ENCODE measurements at regions not wholly inside any gene's neighbourhood (a gene's known extent, or its start where the extent isn't known, plus 50 kb on each side); places are given as distances from the start of the nearest gene placed in this dataset.

GRCh38 chr3:118781839-118782238 lies 252.8 kb downstream of the IGSF11 start:
- no peaks in the 10 kb centered on the region for H3K79me2 ChIP-seq (ENCODE audit: insufficient read depth, low read length)

GRCh38 chr3:118782755-118783202 lies 251.9 kb downstream of the IGSF11 start:
- ATAC-seq (ENCODE audit: insufficient read depth, low read depth) (no peak), DNase-seq (no peak)
- H3K79me2 ChIP-seq (ENCODE audit: insufficient read depth, low read length), result no peaks in the 10 kb centered on the region
- no peak overlapping the region for H3K27ac ChIP-seq (ENCODE audit: low read length)
- H3K9me3 ChIP-seq (ENCODE audit: insufficient read depth, low read length, severe bottlenecking), result no peaks in the 10 kb centered on the region
- TF ChIP-seq EZH2 (IDR thresholded peaks at IDR 0.05; ENCODE audit: borderline replicate concordance, low read depth, low read length, severe bottlenecking) (no peak), CTCF (IDR thresholded peaks at IDR 0.05; ENCODE audit: borderline replicate concordance, extremely low read depth, low read length, poor library complexity, severe bottlenecking) (no peak)
- H4K20me1 ChIP-seq (ENCODE audit: insufficient read depth, low read length), result no peaks in the 10 kb centered on the region
- no peak overlapping the region for H3K9ac ChIP-seq (ENCODE audit: low read depth, low read length)
- no peaks in the 10 kb centered on the region for H3K4me1 ChIP-seq (ENCODE audit: insufficient read depth, low read length)
- no peak overlapping the region for H3K4me2 ChIP-seq (ENCODE audit: insufficient read depth, low read length)
- H3K36me3 ChIP-seq (ENCODE audit: insufficient read depth, low read length), result no peaks in the 10 kb centered on the region
- no peak overlapping the region for H2AFZ ChIP-seq (ENCODE audit: low read depth, low read length)
- H3K27me3 ChIP-seq (ENCODE audit: insufficient read depth, low read length, poor library complexity), result no peaks in the 10 kb centered on the region
- no peak overlapping the region for H3K4me3 ChIP-seq (ENCODE audit: low read depth in 1 of 2, low read length in 2 of 2)

More at GRCh38 chr3:118781839-118782238, 252.8 kb downstream of the IGSF11 start:
- Histone ChIP-seq H3K27me3 (ENCODE audit: insufficient read depth, low read length, poor library complexity) (no peaks in the 10 kb centered on the region), H3K9ac (ENCODE audit: low read depth, low read length) (no peak overlapping the region), H4K20me1 (ENCODE audit: insufficient read depth, low read length) (no peaks in the 10 kb centered on the region), H3K4me1 (ENCODE audit: insufficient read depth, low read length) (no peaks in the 10 kb centered on the region), H3K36me3 (ENCODE audit: insufficient read depth, low read length) (no peaks in the 10 kb centered on the region), H3K4me3 (ENCODE audit: low read depth in 1 of 2, low read length in 2 of 2) (no peak overlapping the region), H3K4me2 (ENCODE audit: insufficient read depth, low read length) (no peak overlapping the region), H2AFZ (ENCODE audit: low read depth, low read length) (no peak overlapping the region), H3K27ac (ENCODE audit: low read length) (no peak overlapping the region), H3K9me3 (ENCODE audit: insufficient read depth, low read length, severe bottlenecking) (no peaks in the 10 kb centered on the region)
- DNase-seq (no peak), ATAC-seq (ENCODE audit: insufficient read depth, low read depth) (no peak)
- TF ChIP-seq CTCF (IDR thresholded peaks at IDR 0.05; ENCODE audit: borderline replicate concordance, extremely low read depth, low read length, poor library complexity, severe bottlenecking) (no peak), EZH2 (IDR thresholded peaks at IDR 0.05; ENCODE audit: borderline replicate concordance, low read depth, low read length, severe bottlenecking) (no peak)

GRCh38 chr3:118785415-118785814 lies 249.2 kb downstream of the IGSF11 start:
- H4K20me1 ChIP-seq (ENCODE audit: insufficient read depth, low read length), result no peaks in the 10 kb centered on the region
- H2AFZ ChIP-seq (ENCODE audit: low read depth, low read length), result no peak overlapping the region
- H3K36me3 ChIP-seq (ENCODE audit: insufficient read depth, low read length), result no peaks in the 10 kb centered on the region
- no peaks in the 10 kb centered on the region for H3K27me3 ChIP-seq (ENCODE audit: insufficient read depth, low read length, poor library complexity)
- no peaks in the 10 kb centered on the region for H3K9me3 ChIP-seq (ENCODE audit: insufficient read depth, low read length, severe bottlenecking)
- H3K4me2 ChIP-seq (ENCODE audit: insufficient read depth, low read length), result no peak overlapping the region
- DNase-seq (no peak), ATAC-seq (ENCODE audit: insufficient read depth, low read depth) (no peak)
- H3K9ac ChIP-seq (ENCODE audit: low read depth, low read length), result no peak overlapping the region
- TF ChIP-seq CTCF (IDR thresholded peaks at IDR 0.05; ENCODE audit: borderline replicate concordance, extremely low read depth, low read length, poor library complexity, severe bottlenecking) (no peak), EZH2 (IDR thresholded peaks at IDR 0.05; ENCODE audit: borderline replicate concordance, low read depth, low read length, severe bottlenecking) (no peak)
- no peaks in the 10 kb centered on the region for H3K79me2 ChIP-seq (ENCODE audit: insufficient read depth, low read length)
- H3K27ac ChIP-seq (ENCODE audit: low read length), result no peak overlapping the region
- H3K4me3 ChIP-seq (ENCODE audit: low read depth in 1 of 2, low read length in 2 of 2), result no peak overlapping the region
- no peaks in the 10 kb centered on the region for H3K4me1 ChIP-seq (ENCODE audit: insufficient read depth, low read length)

GRCh38 chr3:118791246-118791645 lies 243.4 kb downstream of the IGSF11 start:
- TF ChIP-seq EZH2 (IDR thresholded peaks at IDR 0.05; ENCODE audit: borderline replicate concordance, low read depth, low read length, severe bottlenecking) (no peak), CTCF (IDR thresholded peaks at IDR 0.05; ENCODE audit: borderline replicate concordance, extremely low read depth, low read length, poor library complexity, severe bottlenecking) (no peak)
- H3K4me3 ChIP-seq (ENCODE audit: low read depth in 1 of 2, low read length in 2 of 2), result no peak overlapping the region
- no peak overlapping the region for H3K4me2 ChIP-seq (ENCODE audit: insufficient read depth, low read length)
- DNase-seq (no peak), ATAC-seq (ENCODE audit: insufficient read depth, low read depth) (no peak)
- H3K27ac ChIP-seq (ENCODE audit: low read length), result no peak overlapping the region
- no peaks in the 10 kb centered on the region for H3K36me3 ChIP-seq (ENCODE audit: insufficient read depth, low read length)
- H3K79me2 ChIP-seq (ENCODE audit: insufficient read depth, low read length), result no peaks in the 10 kb centered on the region
- H2AFZ ChIP-seq (ENCODE audit: low read depth, low read length), result no peak overlapping the region
- no peaks in the 10 kb centered on the region for H3K9me3 ChIP-seq (ENCODE audit: insufficient read depth, low read length, severe bottlenecking)
- no peaks in the 10 kb centered on the region for H3K4me1 ChIP-seq (ENCODE audit: insufficient read depth, low read length)
- H3K9ac ChIP-seq (ENCODE audit: low read depth, low read length), result no peak overlapping the region
- H4K20me1 ChIP-seq (ENCODE audit: insufficient read depth, low read length), result no peaks in the 10 kb centered on the region
- no peaks in the 10 kb centered on the region for H3K27me3 ChIP-seq (ENCODE audit: insufficient read depth, low read length, poor library complexity)
